Psoas muscle (tissue), 7 donors: ENCODE measurements at regions not wholly inside any gene's neighbourhood (a gene's known extent, or its start where the extent isn't known, plus 50 kb on each side); places are given as distances from the start of the nearest gene placed in this dataset.

ENCODE experiments used
- ATAC-seq, 4 donors: fragments of 200-7000 bp; cut with Tn5 transposase; one replicate each; pipeline ENCODE4 v1.9.1; 2020; ENCODE audit warnings: moderate library complexity in 3 of 4, mild to moderate bottlenecking in 2 of 4
- DNase-seq, 2 donors: peaks; one replicate each; pipeline ENCODE4 v3.0.0-alpha.2; 2020
- H3K27ac ChIP-seq: fragments of 200-600 bp; one replicate; pipeline ENCODE4 v1.8.0; 2022
- H3K27me3 ChIP-seq, 3 donors: fragments of 200-600 bp in 1 of 3; one replicate each; pipeline versions ENCODE4 v1.6.1 to v1.8.0; 2013 to 2022; ENCODE audit warnings: low read length in 2 of 3, mild to moderate bottlenecking in 2 of 3, moderate library complexity in 1 of 3; ENCODE audit not compliant: insufficient read depth in 3 of 3
- H3K36me3 ChIP-seq, 2 donors: fragments of 200-600 bp in 1 of 2; one replicate each; pipeline versions ENCODE4 v1.6.1 to v1.8.0; 2013 to 2022; ENCODE audit warnings: low read depth in 1 of 2, mild to moderate bottlenecking in 1 of 2, moderate library complexity in 1 of 2; ENCODE audit not compliant: insufficient read depth in 1 of 2
- H3K4me1 ChIP-seq: fragments of 200-600 bp; one replicate; pipeline ENCODE4 v1.8.0; 2022
- H3K4me3 ChIP-seq: fragments of 200-600 bp; one replicate; pipeline ENCODE4 v1.8.0; 2022; ENCODE audit warnings: mild to moderate bottlenecking
- H3K9me3 ChIP-seq: fragments of 200-600 bp; one replicate; pipeline ENCODE4 v1.8.0; 2022
- CTCF ChIP-seq: fragments of 200-600 bp; IDR thresholded peaks from one replicate; pipeline ENCODE4 v1.8.0; 2022; ENCODE audit warnings: antibody characterized with exemption
- WGBS, 3 donors: extraction: QIAGEN DNeasy Blood & Tissue Kit; methylation state at CpG; one replicate each; pipeline versions ENCODE4 v1.1.6 to v1.1.7; 2013; 5-methylcytosine and 5-hydroxymethylcytosine counted together
- intact Hi-C, 2 donors: fragments of 100-400 bp; cut with DNase I; formaldehyde crosslinking; loops; one replicate each; pipeline versions ENCODE4 v1.11.0 to v1.14.2; 2022
- donor health status: healthy with polysubstance abuse.
- donor health status: DM: no; HTN: no; CAD: no; lungs with moderate emphysema.
- donor health status: Bipolar disorder and iron deficiency.
- donor health status: healthy.
- donor health status: DM: yes; HTN: yes; CAD: no.
- donor health status: DM: no; HTN: no; CAD: no.
- donor health status: DM: yes; HTN: yes; CAD: no.

- Histone ChIP-seq H3K27me3 (no peaks in the 10 kb centered on the region), H3K36me3 (no peaks in the 10 kb centered on the region), H3K27ac (no peak overlapping the region), H3K4me3 (no peak overlapping the region), H3K9me3 (no peaks in the 10 kb centered on the region), H3K4me1 (no peaks in the 10 kb centered on the region)
- intact Hi-C loops = loop anchor here in 1 of 2 donors (5.0 kb wide), 1 partner anchor 582 kb away; no protein-coding TSS in a partner anchor
- no peak for TF ChIP-seq CTCF
- 35 to 45% (median 41%) methylated on average over 2 of the region's 2 CpGs for WGBS, 3 donors
- no peak for DNase-seq
- ATAC-seq = no peak
Measured at GRCh38 chr2:49288902-49289700, 134.8 kb upstream of the FSHR start.

- ATAC-seq (no peak), DNase-seq (no peak)
- intact Hi-C loops = loop anchor here in 1 of 2 donors (5.0 kb wide), 1 partner anchor 581 kb away; no protein-coding TSS in a partner anchor
- H3K27ac ChIP-seq = no peak overlapping the region
- WGBS, 3 donors = 36 to 53% (median 41%) methylated on average over 3 of the region's 3 CpGs
- no peaks in the 10 kb centered on the region for H3K27me3 ChIP-seq
- TF ChIP-seq CTCF = no peak
- no peak overlapping the region for H3K4me3 ChIP-seq
- H3K9me3 ChIP-seq = no peaks in the 10 kb centered on the region
- H3K36me3 ChIP-seq = no peaks in the 10 kb centered on the region
- H3K4me1 ChIP-seq = no peaks in the 10 kb centered on the region
Measured at GRCh38 chr2:49288113-49288705, 133.9 kb upstream of the FSHR start.

GRCh38 chr2:49286726-49287125 lies 132.4 kb upstream of the FSHR start:
- no peaks in the 10 kb centered on the region for H3K27me3 ChIP-seq
- no peaks in the 10 kb centered on the region for H3K9me3 ChIP-seq
- intact Hi-C loops = loop anchor here in 1 of 2 donors (5.0 kb wide), 1 partner anchor 579 kb away; no protein-coding TSS in a partner anchor
- DNase-seq (no peak), ATAC-seq (no peak)
- TF ChIP-seq CTCF = no peak
- H3K4me3 ChIP-seq = no peak overlapping the region
- no peaks in the 10 kb centered on the region for H3K4me1 ChIP-seq
- WGBS, 3 donors = 70 to 78% (median 77%) methylated on average over 3 of the region's 3 CpGs
- no peak overlapping the region for H3K27ac ChIP-seq
- no peaks in the 10 kb centered on the region for H3K36me3 ChIP-seq

GRCh38 chr2:49286045-49286444 lies 131.7 kb upstream of the FSHR start:
- Histone ChIP-seq H3K27me3 (no peaks in the 10 kb centered on the region), H3K9me3 (no peaks in the 10 kb centered on the region), H3K4me3 (no peak overlapping the region), H3K27ac (no peak overlapping the region), H3K4me1 (no peaks in the 10 kb centered on the region), H3K36me3 (no peaks in the 10 kb centered on the region)
- no peak for DNase-seq
- no peak for TF ChIP-seq CTCF
- ATAC-seq = no peak
- 57 to 84% (median 62%) methylated on average over 2 of the region's 2 CpGs for WGBS, 3 donors
- intact Hi-C loops = loop anchor here in 1 of 2 donors (5.0 kb wide), 1 partner anchor 579 kb away; no protein-coding TSS in a partner anchor
